ENCODE measurements at regions not wholly inside any gene's neighbourhood (a gene's known extent, or its start where the extent isn't known, plus 50 kb on each side); places are given as distances from the start of the nearest gene placed in this dataset.

DNA sequence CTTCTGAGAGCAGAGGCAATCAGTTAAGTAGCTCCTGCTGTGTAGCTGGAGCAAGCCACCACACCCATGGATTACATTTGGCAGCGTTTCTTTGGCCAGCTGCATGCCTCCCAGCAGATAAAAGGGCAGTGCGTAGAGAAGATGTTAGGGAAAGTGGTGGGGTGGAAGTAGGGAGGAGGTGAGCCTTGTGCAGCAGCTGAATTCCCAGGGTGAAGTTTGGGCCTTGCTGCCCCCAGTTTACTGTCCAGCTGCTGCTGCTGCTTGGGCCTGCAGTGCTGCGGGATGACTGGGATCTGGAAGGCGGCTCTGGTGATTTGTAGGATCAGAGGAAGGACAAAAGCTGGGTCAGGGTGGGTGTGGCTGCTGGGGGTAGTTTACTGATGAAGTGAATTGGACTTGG, 318.7 kb upstream of the C2CD4B start:
- TF ChIP-seq, protein P1, sequence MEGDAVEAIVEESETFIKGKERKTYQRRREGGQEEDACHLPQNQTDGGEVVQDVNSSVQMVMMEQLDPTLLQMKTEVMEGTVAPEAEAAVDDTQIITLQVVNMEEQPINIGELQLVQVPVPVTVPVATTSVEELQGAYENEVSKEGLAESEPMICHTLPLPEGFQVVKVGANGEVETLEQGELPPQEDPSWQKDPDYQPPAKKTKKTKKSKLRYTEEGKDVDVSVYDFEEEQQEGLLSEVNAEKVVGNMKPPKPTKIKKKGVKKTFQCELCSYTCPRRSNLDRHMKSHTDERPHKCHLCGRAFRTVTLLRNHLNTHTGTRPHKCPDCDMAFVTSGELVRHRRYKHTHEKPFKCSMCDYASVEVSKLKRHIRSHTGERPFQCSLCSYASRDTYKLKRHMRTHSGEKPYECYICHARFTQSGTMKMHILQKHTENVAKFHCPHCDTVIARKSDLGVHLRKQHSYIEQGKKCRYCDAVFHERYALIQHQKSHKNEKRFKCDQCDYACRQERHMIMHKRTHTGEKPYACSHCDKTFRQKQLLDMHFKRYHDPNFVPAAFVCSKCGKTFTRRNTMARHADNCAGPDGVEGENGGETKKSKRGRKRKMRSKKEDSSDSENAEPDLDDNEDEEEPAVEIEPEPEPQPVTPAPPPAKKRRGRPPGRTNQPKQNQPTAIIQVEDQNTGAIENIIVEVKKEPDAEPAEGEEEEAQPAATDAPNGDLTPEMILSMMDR (conservative IDR thresholded peaks at IDR 0.05), result no peak
- no peak for TF ChIP-seq ZFX (IDR thresholded peaks at IDR 0.05)

DNA sequence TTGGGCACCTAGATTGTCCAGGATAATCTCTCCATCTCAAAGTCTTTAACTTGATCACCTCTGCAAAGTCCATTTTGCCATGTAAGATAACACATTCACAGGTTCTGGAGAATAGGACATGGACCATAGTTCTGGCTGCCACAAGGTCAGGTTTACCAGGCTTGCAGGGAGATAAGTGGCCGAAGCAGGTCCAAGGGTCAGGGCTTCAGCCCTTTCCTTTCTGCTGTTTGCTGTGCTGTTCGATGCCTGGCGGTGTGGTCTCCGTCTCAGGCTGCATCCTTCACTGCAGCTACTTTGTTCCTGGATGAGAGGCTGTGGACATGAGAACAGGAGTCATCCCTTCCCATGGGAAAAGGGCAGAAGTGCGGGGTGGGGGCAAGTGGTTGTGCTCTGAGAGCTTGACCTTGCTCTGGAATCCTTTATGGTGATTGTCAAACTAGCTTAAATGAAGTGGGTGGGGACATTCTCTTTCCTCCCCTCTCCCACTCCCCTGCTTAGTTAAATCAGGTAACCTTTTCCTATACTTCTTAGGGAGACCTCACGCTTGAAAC, 320.2 kb upstream of the C2CD4B start:
- H3K27ac ChIP-seq, result no peak overlapping the region

More for the DNA sequence above, 318.7 kb upstream of the C2CD4B start:
- no peak overlapping the region for H3K27ac ChIP-seq

DNA sequence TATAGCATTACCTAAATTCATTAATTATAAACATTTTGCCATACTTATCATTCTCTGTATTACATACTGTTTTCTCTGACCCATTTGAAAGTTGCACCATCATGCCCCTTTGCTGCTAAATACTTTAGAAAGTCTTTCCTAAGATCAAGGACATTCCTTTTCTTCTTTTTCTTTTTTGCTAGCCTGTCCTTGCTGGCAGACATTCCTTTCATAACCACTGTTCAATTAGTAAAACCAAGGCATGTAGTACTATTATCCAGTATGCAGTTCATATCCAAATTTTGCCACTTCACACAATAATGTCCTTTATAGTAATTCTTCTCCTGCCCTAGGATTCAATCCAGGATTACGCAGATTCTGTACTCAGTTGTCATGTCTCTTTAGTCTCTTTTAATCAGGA, 321.0 kb upstream of the C2CD4B start:
- no peak for TF ChIP-seq ZFX (IDR thresholded peaks at IDR 0.05)
- TF ChIP-seq, protein P1 (conservative IDR thresholded peaks at IDR 0.05), result no peak
- H3K27ac ChIP-seq, result no peak overlapping the region

More for the DNA sequence above, 320.2 kb upstream of the C2CD4B start:
- no peak for TF ChIP-seq ZFX (IDR thresholded peaks at IDR 0.05)
- TF ChIP-seq, protein P1 (conservative IDR thresholded peaks at IDR 0.05), result no peak

DNA sequence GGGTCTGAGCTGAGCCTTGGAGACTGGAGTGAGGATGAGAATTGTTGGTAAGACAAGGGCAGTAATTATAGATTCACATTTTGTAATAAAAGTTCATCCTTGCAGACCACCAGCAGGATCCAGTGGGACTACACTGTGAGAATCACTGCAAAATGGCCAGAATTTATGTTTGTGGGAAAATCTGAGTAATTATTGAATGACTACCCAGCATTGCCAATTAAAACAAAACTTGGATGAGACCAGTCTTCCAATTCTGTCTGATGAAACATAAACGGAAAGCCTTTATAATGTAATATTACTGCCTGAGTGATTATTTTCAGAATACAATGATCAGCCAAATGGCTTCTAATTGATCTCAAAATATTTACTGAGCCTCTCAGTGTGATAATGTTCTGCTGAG, 323.3 kb upstream of the C2CD4B start:
- H3K27ac ChIP-seq, result no peak overlapping the region
- no peak for TF ChIP-seq ZFX (IDR thresholded peaks at IDR 0.05)
- TF ChIP-seq, protein P1 (conservative IDR thresholded peaks at IDR 0.05), result no peak

DNA sequence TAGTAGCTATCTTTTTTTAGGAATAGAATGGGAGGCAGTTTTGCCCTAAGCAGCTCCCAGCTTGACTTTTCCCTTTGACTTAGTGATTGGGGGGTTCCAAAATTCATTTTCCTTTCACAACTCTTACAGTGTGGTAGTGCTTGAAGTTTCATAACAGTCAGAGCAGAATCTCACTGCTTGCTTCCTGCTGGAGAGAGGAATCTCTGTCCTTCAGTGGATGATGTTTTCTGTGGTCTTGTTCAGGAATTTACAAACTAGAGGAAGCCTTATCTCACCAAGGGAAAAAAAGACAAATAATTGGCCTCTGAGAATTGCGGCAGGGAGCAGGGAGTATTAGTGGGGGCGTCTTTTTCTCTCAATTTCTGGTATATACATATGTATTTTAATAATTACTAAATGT, 326.6 kb upstream of the C2CD4B start:
- H3K27ac ChIP-seq, result no peak overlapping the region
- TF ChIP-seq, protein P1 (conservative IDR thresholded peaks at IDR 0.05), result no peak
- no peak for TF ChIP-seq ZFX (IDR thresholded peaks at IDR 0.05)

DNA sequence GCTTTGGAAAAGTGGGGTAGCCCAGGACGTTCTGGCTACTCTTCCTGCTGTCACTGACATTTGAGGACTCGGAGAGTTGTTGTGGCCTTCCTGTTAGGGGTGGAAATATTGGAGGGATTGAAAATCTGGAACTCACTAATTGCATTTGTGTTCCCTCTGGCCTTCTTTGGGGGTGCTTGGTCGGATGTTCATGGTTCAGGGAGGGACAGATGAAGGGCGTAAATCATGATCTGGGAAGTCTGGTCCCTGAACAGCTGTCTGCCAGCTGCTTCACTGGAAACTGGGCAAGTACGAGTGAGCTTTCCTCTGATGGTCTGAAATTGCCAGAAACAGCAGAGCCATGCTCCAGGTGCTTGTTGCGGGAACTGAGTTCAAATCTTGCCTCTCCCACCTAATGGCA, 327.8 kb upstream of the C2CD4B start:
- TF ChIP-seq, protein P1 (conservative IDR thresholded peaks at IDR 0.05), result no peak
- no peak for TF ChIP-seq ZFX (IDR thresholded peaks at IDR 0.05)
- no peak overlapping the region for H3K27ac ChIP-seq

DNA sequence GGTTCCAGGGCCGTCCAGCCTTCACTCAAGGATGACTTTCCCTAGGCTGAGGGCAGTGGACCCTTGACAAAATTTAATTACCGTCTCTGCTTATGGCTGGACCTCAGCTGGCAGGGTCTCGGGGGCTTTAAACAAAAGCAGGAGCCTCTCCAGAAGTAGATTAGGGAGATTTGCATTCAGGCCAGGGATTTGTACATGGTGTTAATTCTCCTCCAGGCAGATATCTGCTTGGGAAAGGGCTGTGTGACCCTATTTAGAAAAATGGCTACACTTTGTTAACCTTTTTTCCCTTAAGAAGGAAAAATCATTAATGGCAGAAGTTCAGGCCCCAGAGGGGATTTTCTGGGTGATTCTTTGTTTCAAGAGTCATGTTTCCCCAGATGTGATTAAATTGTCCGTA, 329.1 kb upstream of the C2CD4B start:
- TF ChIP-seq, protein P1 (conservative IDR thresholded peaks at IDR 0.05), result no peak
- TF ChIP-seq ZFX (IDR thresholded peaks at IDR 0.05), result no peak
- no peak overlapping the region for H3K27ac ChIP-seq
